ENCODE measurements at regions not wholly inside any gene's neighbourhood (a gene's known extent, or its start where the extent isn't known, plus 50 kb on each side); places are given as distances from the start of the nearest gene placed in this dataset.

DNA sequence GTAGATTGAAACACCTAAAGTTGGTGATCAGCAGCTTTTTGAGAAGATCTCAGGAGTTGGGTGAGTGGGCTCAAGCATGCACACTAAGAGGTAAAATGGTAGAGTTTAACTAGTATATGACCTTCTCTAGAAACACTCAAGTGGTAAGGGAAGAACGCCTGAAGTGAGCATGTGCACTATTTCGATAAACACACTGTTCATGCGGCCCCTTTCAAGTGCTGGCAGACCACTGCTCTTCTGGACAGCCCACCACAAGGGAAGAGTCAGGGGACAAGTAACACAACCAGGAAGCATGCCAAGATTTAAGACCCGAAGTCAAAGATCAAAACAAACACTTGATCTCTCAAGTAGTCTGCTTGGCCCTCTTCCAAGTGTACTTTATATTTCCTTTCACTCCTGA, 519.5 kb upstream of the ZWINT start:
- TF ChIP-seq, protein P1, sequence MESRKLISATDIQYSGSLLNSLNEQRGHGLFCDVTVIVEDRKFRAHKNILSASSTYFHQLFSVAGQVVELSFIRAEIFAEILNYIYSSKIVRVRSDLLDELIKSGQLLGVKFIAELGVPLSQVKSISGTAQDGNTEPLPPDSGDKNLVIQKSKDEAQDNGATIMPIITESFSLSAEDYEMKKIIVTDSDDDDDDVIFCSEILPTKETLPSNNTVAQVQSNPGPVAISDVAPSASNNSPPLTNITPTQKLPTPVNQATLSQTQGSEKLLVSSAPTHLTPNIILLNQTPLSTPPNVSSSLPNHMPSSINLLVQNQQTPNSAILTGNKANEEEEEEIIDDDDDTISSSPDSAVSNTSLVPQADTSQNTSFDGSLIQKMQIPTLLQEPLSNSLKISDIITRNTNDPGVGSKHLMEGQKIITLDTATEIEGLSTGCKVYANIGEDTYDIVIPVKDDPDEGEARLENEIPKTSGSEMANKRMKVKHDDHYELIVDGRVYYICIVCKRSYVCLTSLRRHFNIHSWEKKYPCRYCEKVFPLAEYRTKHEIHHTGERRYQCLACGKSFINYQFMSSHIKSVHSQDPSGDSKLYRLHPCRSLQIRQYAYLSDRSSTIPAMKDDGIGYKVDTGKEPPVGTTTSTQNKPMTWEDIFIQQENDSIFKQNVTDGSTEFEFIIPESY (IDR thresholded peaks at IDR 0.05), result no peak
- no peak for TF ChIP-seq MTA2 (IDR thresholded peaks at IDR 0.05; ENCODE audit: low read depth)
- TF ChIP-seq, protein P2, sequence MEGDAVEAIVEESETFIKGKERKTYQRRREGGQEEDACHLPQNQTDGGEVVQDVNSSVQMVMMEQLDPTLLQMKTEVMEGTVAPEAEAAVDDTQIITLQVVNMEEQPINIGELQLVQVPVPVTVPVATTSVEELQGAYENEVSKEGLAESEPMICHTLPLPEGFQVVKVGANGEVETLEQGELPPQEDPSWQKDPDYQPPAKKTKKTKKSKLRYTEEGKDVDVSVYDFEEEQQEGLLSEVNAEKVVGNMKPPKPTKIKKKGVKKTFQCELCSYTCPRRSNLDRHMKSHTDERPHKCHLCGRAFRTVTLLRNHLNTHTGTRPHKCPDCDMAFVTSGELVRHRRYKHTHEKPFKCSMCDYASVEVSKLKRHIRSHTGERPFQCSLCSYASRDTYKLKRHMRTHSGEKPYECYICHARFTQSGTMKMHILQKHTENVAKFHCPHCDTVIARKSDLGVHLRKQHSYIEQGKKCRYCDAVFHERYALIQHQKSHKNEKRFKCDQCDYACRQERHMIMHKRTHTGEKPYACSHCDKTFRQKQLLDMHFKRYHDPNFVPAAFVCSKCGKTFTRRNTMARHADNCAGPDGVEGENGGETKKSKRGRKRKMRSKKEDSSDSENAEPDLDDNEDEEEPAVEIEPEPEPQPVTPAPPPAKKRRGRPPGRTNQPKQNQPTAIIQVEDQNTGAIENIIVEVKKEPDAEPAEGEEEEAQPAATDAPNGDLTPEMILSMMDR (IDR thresholded peaks at IDR 0.05 in 2 of 3, conservative IDR thresholded peaks at IDR 0.05 in 1 of 3; ENCODE audit: control insufficient read depth in 2 of 3, extremely low read depth in 1 of 3, insufficient read depth in 1 of 3, low read depth in 3 of 3, low read length in 3 of 3), result no peak

All from GM12878 (cell line).